Neural progenitor cell (in vitro differentiated cells): ENCODE measurements at regions not wholly inside any gene's neighbourhood (a gene's known extent, or its start where the extent isn't known, plus 50 kb on each side); places are given as distances from the start of the nearest gene placed in this dataset.

Experiments
- DNase-seq: peaks from one replicate; pipeline ENCODE4 v3.0.0-alpha.2; 2016; ENCODE audit warnings: low spot score
- H2AFZ ChIP-seq: fragments of 200-600 bp; sonication (generic); replicated peaks from 2 replicates; pipeline ENCODE4 v1.6.1; 2016; ENCODE audit warnings: antibody characterized with exemption
- H3F3A ChIP-seq: fragments of 200-600 bp; sonication (generic); 2 replicates; pipeline ENCODE4 v1.6.1; 2016; ENCODE audit warnings: antibody characterized with exemption, low read depth
- H3K27ac ChIP-seq: fragments of 200-600 bp; sonication (generic); 2 replicates; pipeline ENCODE4 v1.5.1; 2016; ENCODE audit warnings: mild to moderate bottlenecking
- H3K27me3 ChIP-seq: fragments of 200-600 bp; sonication (generic); 2 replicates; pipeline ENCODE4 v1.6.1; 2016; ENCODE audit warnings: mild to moderate bottlenecking, moderate library complexity
- H3K36me3 ChIP-seq: fragments of 200-600 bp; sonication (generic); 2 replicates; pipeline ENCODE4 v1.5.1; 2016
- H3K4me1 ChIP-seq: fragments of 200-600 bp; sonication (generic); 2 replicates; pipeline ENCODE4 v1.6.1; 2016; ENCODE audit warnings: mixed run types
- H3K4me2 ChIP-seq: fragments of 200-600 bp; sonication (generic); 2 replicates; pipeline ENCODE4 v1.6.1; 2016
- H3K4me3 ChIP-seq: fragments of 200-600 bp; sonication (generic); 2 replicates; pipeline ENCODE4 v1.5.1; 2016
- H3K79me2 ChIP-seq: fragments of 200-600 bp; sonication (generic); 2 replicates; pipeline ENCODE4 v1.6.1; 2016; ENCODE audit warnings: low read depth
- H3K9ac ChIP-seq: fragments of 200-600 bp; sonication (generic); 2 replicates; pipeline ENCODE4 v1.6.1; 2016
- H3K9me3 ChIP-seq: fragments of 200-600 bp; sonication (generic); 2 replicates; pipeline ENCODE4 v1.5.1; 2016; ENCODE audit warnings: low read depth
- H4K20me1 ChIP-seq: fragments of 200-600 bp; sonication (generic); 2 replicates; pipeline ENCODE4 v1.6.1; 2016; ENCODE audit warnings: low read depth
- H3K27ac Mint-ChIP-seq: 3 replicates; pipeline ENCODE4 v1.8.0; 2021; ENCODE audit warnings: mixed read lengths
- H3K27me3 Mint-ChIP-seq: 2 replicates; pipeline ENCODE4 v1.8.0; 2022; ENCODE audit warnings: low read depth, mild to moderate bottlenecking, inconsistent platforms, moderate library complexity, mixed read lengths; ENCODE audit not compliant: insufficient read depth
- H3K36me3 Mint-ChIP-seq: 3 replicates; pipeline ENCODE4 v1.8.0; 2021; ENCODE audit warnings: mixed read lengths
- H3K4me1 Mint-ChIP-seq: 3 replicates; pipeline ENCODE4 v1.8.0; 2021; ENCODE audit warnings: mixed read lengths
- H3K4me3 Mint-ChIP-seq: 3 replicates; pipeline ENCODE4 v1.8.0; 2021; ENCODE audit warnings: mild to moderate bottlenecking, moderate library complexity, mixed read lengths
- H3K9me3 Mint-ChIP-seq: 3 replicates; pipeline ENCODE4 v1.8.0; 2020; ENCODE audit warnings: mixed read lengths
- EZH2 ChIP-seq: fragments of 200-600 bp; sonication (generic); IDR thresholded peaks from 2 replicates; pipeline ENCODE4 v1.6.1; 2017; ENCODE audit warnings: antibody characterized with exemption, mild to moderate bottlenecking, moderate library complexity
- EZH2phosphoT487 ChIP-seq: fragments of 200-600 bp; sonication (generic); IDR thresholded peaks from 2 replicates; pipeline ENCODE4 v1.6.1; 2017; ENCODE audit warnings: antibody characterized with exemption
- TF ChIP-seq, protein P1 (sequence below): fragments of 200-600 bp; sonication (generic); IDR thresholded peaks from 2 replicates; pipeline ENCODE4 v1.5.1; 2017; ENCODE audit warnings: antibody characterized with exemption, mild to moderate bottlenecking

DNA sequence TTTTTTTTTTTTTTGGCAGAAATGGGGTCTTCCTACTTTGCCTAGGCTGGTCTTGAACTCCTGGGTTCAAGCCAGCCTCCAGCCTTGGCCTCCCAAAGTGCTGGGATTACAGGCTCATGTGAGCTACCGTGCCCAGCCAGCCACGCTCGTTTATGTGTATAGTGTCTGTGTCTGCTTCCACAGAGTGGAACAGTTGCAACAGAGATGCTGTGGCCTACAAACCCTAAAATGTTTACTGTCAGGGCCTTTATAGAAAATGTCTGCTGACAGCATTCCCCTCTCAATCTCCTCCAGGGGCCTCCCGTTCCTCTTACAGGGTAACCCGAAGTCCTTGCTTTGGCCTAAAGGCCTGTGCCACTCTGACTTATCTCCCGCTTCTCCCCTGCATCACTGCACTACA lies 87.6 kb upstream of the LEP start:
- H3K4me1 ChIP-seq, result peaks cover 14% of the 10 kb centered on the region
- H3K4me3 ChIP-seq, result no peak overlapping the region
- H3K27ac ChIP-seq, result no peak overlapping the region
- DNase-seq, result no peak
- Mint-ChIP-seq H3K4me1 (peaks cover 29% of the 10 kb centered on the region), H3K36me3 (no peaks in the 10 kb centered on the region), H3K27me3 (peaks cover 24% of the 10 kb centered on the region), H3K27ac (no peak overlapping the region), H3K9me3 (no peaks in the 10 kb centered on the region), H3K4me3 (peak overlapping the region; percentile 41)
- no peaks in the 10 kb centered on the region for H3K79me2 ChIP-seq
- H3K9me3 ChIP-seq, result no peaks in the 10 kb centered on the region
- H3K27me3 ChIP-seq, result peaks cover 82% of the 10 kb centered on the region
- TF ChIP-seq EZH2phosphoT487 (no peak), EZH2 (no peak)
- TF ChIP-seq, protein P1, sequence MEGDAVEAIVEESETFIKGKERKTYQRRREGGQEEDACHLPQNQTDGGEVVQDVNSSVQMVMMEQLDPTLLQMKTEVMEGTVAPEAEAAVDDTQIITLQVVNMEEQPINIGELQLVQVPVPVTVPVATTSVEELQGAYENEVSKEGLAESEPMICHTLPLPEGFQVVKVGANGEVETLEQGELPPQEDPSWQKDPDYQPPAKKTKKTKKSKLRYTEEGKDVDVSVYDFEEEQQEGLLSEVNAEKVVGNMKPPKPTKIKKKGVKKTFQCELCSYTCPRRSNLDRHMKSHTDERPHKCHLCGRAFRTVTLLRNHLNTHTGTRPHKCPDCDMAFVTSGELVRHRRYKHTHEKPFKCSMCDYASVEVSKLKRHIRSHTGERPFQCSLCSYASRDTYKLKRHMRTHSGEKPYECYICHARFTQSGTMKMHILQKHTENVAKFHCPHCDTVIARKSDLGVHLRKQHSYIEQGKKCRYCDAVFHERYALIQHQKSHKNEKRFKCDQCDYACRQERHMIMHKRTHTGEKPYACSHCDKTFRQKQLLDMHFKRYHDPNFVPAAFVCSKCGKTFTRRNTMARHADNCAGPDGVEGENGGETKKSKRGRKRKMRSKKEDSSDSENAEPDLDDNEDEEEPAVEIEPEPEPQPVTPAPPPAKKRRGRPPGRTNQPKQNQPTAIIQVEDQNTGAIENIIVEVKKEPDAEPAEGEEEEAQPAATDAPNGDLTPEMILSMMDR, result no peak
- H4K20me1 ChIP-seq, result peaks cover 13% of the 10 kb centered on the region
- no peak overlapping the region for H3K9ac ChIP-seq
- no peak overlapping the region for H2AFZ ChIP-seq
- no peaks in the 10 kb centered on the region for H3K36me3 ChIP-seq
- H3K4me2 ChIP-seq, result no peak overlapping the region
- H3F3A ChIP-seq, result peaks cover 16% of the 10 kb centered on the region

DNA sequence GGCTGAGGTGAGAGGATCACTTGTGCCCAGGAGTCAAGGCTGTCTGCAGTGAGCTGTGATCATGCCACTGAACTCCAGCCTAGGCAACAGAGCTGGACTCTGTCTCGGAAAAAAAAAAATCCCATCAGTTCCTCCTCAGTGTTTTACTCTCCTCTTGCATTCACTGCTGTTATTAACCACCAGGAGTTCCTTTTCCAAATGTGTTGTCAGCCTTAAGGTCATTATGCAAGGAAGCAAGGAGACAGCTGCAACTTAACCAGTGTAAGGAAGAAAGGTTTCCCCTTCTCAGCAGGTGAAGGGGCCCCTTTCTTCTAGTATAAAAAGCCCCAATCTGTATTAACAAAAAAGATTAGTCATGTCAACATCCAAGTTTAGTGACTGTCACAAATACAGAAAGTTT lies 86.6 kb upstream of the LEP start:
- Histone ChIP-seq H3F3A (peaks cover 16% of the 10 kb centered on the region), H3K4me2 (peak overlapping the region; percentile 22), H3K79me2 (no peaks in the 10 kb centered on the region), H3K9ac (no peak overlapping the region), H3K4me1 (peaks cover 14% of the 10 kb centered on the region), H3K36me3 (no peaks in the 10 kb centered on the region), H3K9me3 (no peaks in the 10 kb centered on the region), H3K27ac (no peak overlapping the region), H3K27me3 (peaks cover 78% of the 10 kb centered on the region), H4K20me1 (peaks cover 13% of the 10 kb centered on the region), H2AFZ (no peak overlapping the region), H3K4me3 (no peak overlapping the region)
- TF ChIP-seq, protein P1, result peak; percentile 20
- TF ChIP-seq EZH2 (no peak), EZH2phosphoT487 (no peak)
- peak overlapping the region; percentile 48 for H3K4me3 Mint-ChIP-seq
- H3K36me3 Mint-ChIP-seq, result no peaks in the 10 kb centered on the region
- peaks cover 2% of the 10 kb centered on the region for H3K9me3 Mint-ChIP-seq
- H3K4me1 Mint-ChIP-seq, result peaks cover 26% of the 10 kb centered on the region
- DNase-seq, result peak; percentile 43
- H3K27me3 Mint-ChIP-seq, result peaks cover 25% of the 10 kb centered on the region
- no peak overlapping the region for H3K27ac Mint-ChIP-seq

DNA sequence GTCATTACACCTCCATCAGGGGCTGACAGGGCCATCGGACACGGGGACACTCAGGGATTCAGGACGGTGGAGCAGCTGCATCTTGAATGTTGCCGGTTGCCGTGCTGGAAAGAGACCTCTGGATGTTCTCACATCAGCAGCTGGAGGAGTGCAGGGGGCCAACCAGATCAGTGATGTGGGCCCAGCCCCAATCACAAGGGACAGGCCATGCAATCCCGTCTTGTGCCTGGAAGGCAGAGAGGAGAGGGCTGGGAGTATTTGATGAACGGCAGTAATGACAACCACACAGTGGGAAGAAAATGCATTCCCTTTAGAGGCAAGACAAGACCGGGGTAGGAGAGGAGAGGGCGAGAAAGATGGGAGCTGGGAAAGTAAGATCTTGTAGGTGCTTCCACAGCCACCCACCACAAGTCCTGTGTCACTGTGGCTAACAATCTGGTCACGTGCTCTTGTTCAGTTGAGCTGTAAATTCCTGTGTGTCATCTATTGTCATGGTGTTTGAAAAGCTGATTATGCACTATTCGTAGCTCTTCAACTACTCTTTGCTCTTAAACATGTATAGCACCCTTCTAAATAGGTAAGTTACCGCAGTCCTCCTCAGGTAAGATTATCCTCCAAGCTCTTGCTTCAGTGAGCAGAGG lies 85.9 kb upstream of the LEP start:
- no peak overlapping the region for H3K9ac ChIP-seq
- no peak overlapping the region for H2AFZ ChIP-seq
- peak; percentile 38 for DNase-seq
- no peaks in the 10 kb centered on the region for H3K36me3 Mint-ChIP-seq
- no peaks in the 10 kb centered on the region for H3K79me2 ChIP-seq
- no peak overlapping the region for H3K4me3 ChIP-seq
- H4K20me1 ChIP-seq, result peaks cover 13% of the 10 kb centered on the region
- no peak overlapping the region for H3K27ac ChIP-seq
- peaks cover 14% of the 10 kb centered on the region for H3K4me1 ChIP-seq
- peaks cover 31% of the 10 kb centered on the region for H3K27me3 Mint-ChIP-seq
- TF ChIP-seq EZH2 (no peak), EZH2phosphoT487 (no peak)
- TF ChIP-seq, protein P1, result no peak
- peak overlapping the region; percentile 8 for H3K4me3 Mint-ChIP-seq
- H3K4me2 ChIP-seq, result peak overlapping the region; percentile 22
- peaks cover 26% of the 10 kb centered on the region for H3K4me1 Mint-ChIP-seq
- H3F3A ChIP-seq, result peaks cover 16% of the 10 kb centered on the region
- H3K36me3 ChIP-seq, result no peaks in the 10 kb centered on the region
- H3K27ac Mint-ChIP-seq, result no peak overlapping the region
- H3K9me3 ChIP-seq, result no peaks in the 10 kb centered on the region
- peaks cover 79% of the 10 kb centered on the region for H3K27me3 ChIP-seq
- H3K9me3 Mint-ChIP-seq, result peaks cover 2% of the 10 kb centered on the region
